CD14-positive monocyte (primary cell): ENCODE measurements at regions not wholly inside any gene's neighbourhood (a gene's known extent, or its start where the extent isn't known, plus 50 kb on each side); places are given as distances from the start of the nearest gene placed in this dataset.
"Not testable (repeated sequence)": the region's sequence is repeated elsewhere in the genome, so short reads cannot be mapped to it uniquely, and the experiment has no call there.

Experiments
- DNase-seq, 3 donors: peaks; one replicate each; pipeline ENCODE4 v3.0.0-alpha.2; 2011 to 2022
- H2AFZ ChIP-seq: 2 replicates; pipeline ENCODE4 v1.6.0; 2012; ENCODE audit warnings: mild to moderate bottlenecking, low read depth, low read length, inconsistent platforms; ENCODE audit not compliant: insufficient read depth, poor library complexity, severe bottlenecking
- H3K27ac ChIP-seq, 2 donors: 1 replicate in 1 of 2; 2 replicates in 1 of 2; pipeline ENCODE4 v1.5.1; 2012 to 2013; ENCODE audit warnings: low read length in 2 of 2, control low read depth in 1 of 2, inconsistent platforms in 1 of 2, low read depth in 1 of 2, mild to moderate bottlenecking in 1 of 2
- H3K27me3 ChIP-seq, 2 donors: one replicate each; pipeline versions ENCODE4 v1.6.0 to v1.6.1; 2011 to 2013; ENCODE audit warnings: low read length in 2 of 2; ENCODE audit not compliant: control insufficient read depth in 2 of 2, insufficient read depth in 2 of 2
- H3K36me3 ChIP-seq, 2 donors: replicated peaks in 1 of 2; 1 replicate in 1 of 2; 2 replicates in 1 of 2; pipeline versions ENCODE4 v1.5.1 to v1.6.1; 2012 to 2013; ENCODE audit warnings: low read length in 2 of 2, control low read depth in 1 of 2, inconsistent platforms in 1 of 2, mild to moderate bottlenecking in 1 of 2; ENCODE audit not compliant: insufficient read depth in 2 of 2, control insufficient read depth in 1 of 2
- H3K4me1 ChIP-seq, 2 donors: 1 replicate in 1 of 2; 2 replicates in 1 of 2; pipeline versions ENCODE4 v1.5.1 to v1.6.1; 2012 to 2013; ENCODE audit warnings: low read length in 2 of 2, control low read depth in 1 of 2, inconsistent platforms in 1 of 2, mild to moderate bottlenecking in 1 of 2, moderate library complexity in 1 of 2; ENCODE audit not compliant: insufficient read depth in 2 of 2, control insufficient read depth in 1 of 2
- H3K4me2 ChIP-seq: replicated peaks from 2 replicates; pipeline ENCODE3; 2012; ENCODE audit warnings: low read length, moderate library complexity, mild to moderate bottlenecking; ENCODE audit not compliant: poor library complexity, severe bottlenecking; ENCODE audit errors: extremely low read depth
- H3K4me3 ChIP-seq, 3 experiments: fragments of 200-600 bp in 1 of 3; sonication (generic) in 1 of 3; replicated peaks in 1 of 3; 1 replicate in 2 of 3; 2 replicates in 1 of 3; pipeline ENCODE4 v1.5.1; 2011 to 2013; ENCODE audit warnings: low read length in 3 of 3, mild to moderate bottlenecking in 3 of 3, control low read depth in 2 of 3, low read depth in 2 of 3, inconsistent platforms in 1 of 3, moderate library complexity in 1 of 3
- H3K79me2 ChIP-seq: 2 replicates; pipeline ENCODE4 v1.6.0; 2012; ENCODE audit warnings: mild to moderate bottlenecking, control low read depth, inconsistent platforms, low read length, moderate library complexity; ENCODE audit not compliant: insufficient read depth
- H3K9ac ChIP-seq: 2 replicates; pipeline ENCODE4 v1.6.0; 2017; ENCODE audit warnings: low read length, mild to moderate bottlenecking; ENCODE audit not compliant: insufficient read depth, poor library complexity, severe bottlenecking
- H3K9me3 ChIP-seq, 2 donors: replicated peaks in 1 of 2; 1 replicate in 1 of 2; 2 replicates in 1 of 2; pipeline versions ENCODE4 v1.5.1 to v1.6.1; 2012 to 2013; ENCODE audit warnings: low read length in 2 of 2, control low read depth in 1 of 2; ENCODE audit not compliant: control insufficient read depth in 1 of 2, insufficient read depth in 1 of 2
- H4K20me1 ChIP-seq: 2 replicates; pipeline ENCODE4 v1.6.0; 2012; ENCODE audit warnings: mild to moderate bottlenecking, low read length, control low read depth, moderate library complexity; ENCODE audit not compliant: insufficient read depth
- H3K27ac Mint-ChIP-seq, 7 donors: one replicate each; pipeline ENCODE4 v1.8.0; 2020; ENCODE audit warnings: mild to moderate bottlenecking in 7 of 7, mixed read lengths in 7 of 7, moderate library complexity in 6 of 7, inconsistent platforms in 2 of 7
- H3K27me3 Mint-ChIP-seq, 3 donors: one replicate each; pipeline ENCODE4 v1.8.0; 2021 to 2022; ENCODE audit warnings: low read depth in 3 of 3, mild to moderate bottlenecking in 3 of 3, mixed read lengths in 3 of 3, moderate library complexity in 3 of 3, inconsistent platforms in 1 of 3
- H3K36me3 Mint-ChIP-seq, 2 donors: one replicate each; pipeline ENCODE4 v1.8.0; 2020; ENCODE audit warnings: mixed read lengths in 2 of 2, inconsistent platforms in 1 of 2, mild to moderate bottlenecking in 1 of 2
- H3K4me1 Mint-ChIP-seq: one replicate; pipeline ENCODE4 v1.8.0; 2020; ENCODE audit warnings: mild to moderate bottlenecking, mixed read lengths
- H3K4me3 Mint-ChIP-seq, 2 donors: one replicate each; pipeline ENCODE4 v1.8.0; 2020; ENCODE audit warnings: mild to moderate bottlenecking in 2 of 2, mixed read lengths in 2 of 2, moderate library complexity in 1 of 2
- H3K9me3 Mint-ChIP-seq, 7 donors: one replicate each; pipeline ENCODE4 v1.8.0; 2020 to 2022; ENCODE audit warnings: mixed read lengths in 7 of 7, mild to moderate bottlenecking in 6 of 7, moderate library complexity in 6 of 7, inconsistent platforms in 2 of 7
- WGBS: methylation state at CpG from one replicate; pipeline ENCODE4 v1.1.5; 2013; ENCODE audit warnings: missing lambda C conversion rate; ENCODE audit not compliant: insufficient coverage; 5-methylcytosine and 5-hydroxymethylcytosine counted together
- intact Hi-C, 2 donors: fragments of 100-400 bp; cut with micrococcal nuclease; formaldehyde crosslinking; loops; one replicate each; pipeline versions ENCODE4 v1.15.0 to v1.15.1; 2023

GRCh38 chr1:83400173-83400572 is 598.8 kb downstream of the TTLL7 start:
- not testable (repeated sequence) for H3K36me3 Mint-ChIP-seq, H3K27me3 Mint-ChIP-seq

DNA sequence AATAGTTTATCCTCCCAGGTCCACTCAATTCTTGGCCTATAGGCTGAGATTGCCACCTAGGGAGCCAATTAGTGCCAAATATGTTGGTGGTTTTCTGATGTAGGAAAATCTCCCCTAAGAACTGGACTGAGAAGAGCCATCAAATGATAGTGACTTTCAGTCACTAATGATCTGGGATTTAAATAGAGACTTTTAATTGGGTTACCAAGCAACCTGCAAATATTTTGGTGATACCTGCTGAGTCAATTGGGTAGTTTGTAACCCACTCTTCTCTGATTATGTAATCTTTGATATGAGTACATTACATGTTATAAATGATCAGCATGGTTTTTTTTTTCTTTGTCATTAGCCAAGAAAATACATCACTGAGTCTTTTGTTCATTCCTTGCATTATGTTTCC is 600.8 kb downstream of the TTLL7 start:
- intact Hi-C loops: not testable (repeated sequence)

More at GRCh38 chr1:83400173-83400572, 598.8 kb downstream of the TTLL7 start:
- H3K27ac Mint-ChIP-seq, H3K4me2 ChIP-seq, H2AFZ ChIP-seq, H3K36me3 ChIP-seq, H3K4me1 ChIP-seq, H3K9me3 Mint-ChIP-seq, H3K9ac ChIP-seq, H3K4me3 Mint-ChIP-seq, H3K4me3 ChIP-seq, DNase-seq, intact Hi-C loops, H4K20me1 ChIP-seq, H3K27ac ChIP-seq, H3K9me3 ChIP-seq, H3K27me3 ChIP-seq, H3K4me1 Mint-ChIP-seq, H3K79me2 ChIP-seq: not testable (repeated sequence)

GRCh38 chr1:83395130-83395529 is 603.8 kb downstream of the TTLL7 start:
- H3K27me3 Mint-ChIP-seq, H3K27ac Mint-ChIP-seq, H3K27me3 ChIP-seq, DNase-seq, H2AFZ ChIP-seq, H3K36me3 ChIP-seq, H3K4me3 ChIP-seq, H3K9me3 ChIP-seq, H3K4me1 Mint-ChIP-seq, H3K79me2 ChIP-seq, H3K4me3 Mint-ChIP-seq, H3K36me3 Mint-ChIP-seq, H3K4me2 ChIP-seq, H4K20me1 ChIP-seq, intact Hi-C loops, H3K9ac ChIP-seq, H3K4me1 ChIP-seq, H3K27ac ChIP-seq: not testable (repeated sequence)
- WGBS: no CpG with 5 or more reads among the region's 5 CpGs
- peaks cover 0 to 10% (median 0%) of the 10 kb centered on the region in 7 donors for H3K9me3 Mint-ChIP-seq

More for the DNA sequence above, 600.8 kb downstream of the TTLL7 start:
- H3K4me1 Mint-ChIP-seq, H3K4me3 ChIP-seq, H3K4me3 Mint-ChIP-seq, H3K9me3 ChIP-seq, H3K4me2 ChIP-seq, H3K4me1 ChIP-seq, H3K27ac ChIP-seq, H2AFZ ChIP-seq, H3K9ac ChIP-seq, DNase-seq, H3K36me3 ChIP-seq, H3K27ac Mint-ChIP-seq, H4K20me1 ChIP-seq, H3K36me3 Mint-ChIP-seq, H3K79me2 ChIP-seq, H3K27me3 ChIP-seq, H3K27me3 Mint-ChIP-seq: not testable (repeated sequence)
- H3K9me3 Mint-ChIP-seq: peaks cover 0 to 10% (median 1%) of the 10 kb centered on the region in 7 donors

DNA sequence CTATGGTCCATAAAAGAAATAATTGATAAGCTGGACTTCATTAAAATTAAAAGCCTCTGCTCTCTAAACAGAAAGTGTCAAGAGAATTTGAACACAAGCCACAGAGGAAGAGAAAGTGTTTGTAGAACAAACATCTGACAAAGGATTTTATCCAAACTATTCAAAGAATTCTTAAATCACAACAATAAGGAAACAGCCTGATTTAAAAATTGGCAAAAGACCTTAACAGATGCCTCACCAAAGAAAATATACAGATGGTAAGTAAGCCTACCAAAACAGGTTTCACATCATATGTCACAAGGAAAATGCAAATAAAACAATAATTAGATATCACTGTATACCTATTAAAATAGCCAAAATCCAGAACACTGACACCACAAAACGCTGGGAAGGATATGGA is 612.0 kb downstream of the TTLL7 start:
- H3K27me3 ChIP-seq, H3K4me3 ChIP-seq, H3K9ac ChIP-seq, H3K9me3 ChIP-seq, H3K4me1 Mint-ChIP-seq, H3K36me3 Mint-ChIP-seq, H3K27ac ChIP-seq, DNase-seq, H3K36me3 ChIP-seq, H2AFZ ChIP-seq, H3K79me2 ChIP-seq, H3K27ac Mint-ChIP-seq, intact Hi-C loops, H3K4me2 ChIP-seq, H3K27me3 Mint-ChIP-seq, H4K20me1 ChIP-seq, H3K4me1 ChIP-seq, H3K4me3 Mint-ChIP-seq: not testable (repeated sequence)
- WGBS: no CpG with 5 or more reads among the region's 1 CpG
- peaks cover 0 to 11% (median 2%) of the 10 kb centered on the region in 7 donors for H3K9me3 Mint-ChIP-seq
